Stimulated activated CD4-positive, alpha-beta T cell treated with anti-CD3 and anti-CD28 coated beads, Interleukin-2, amount 100 ng/mL, for 24 hours (primary cell): ENCODE measurements at regions not wholly inside any gene's neighbourhood (a gene's known extent, or its start where the extent isn't known, plus 50 kb on each side); places are given as distances from the start of the nearest gene placed in this dataset.
"Not testable (repeated sequence)": the region's sequence is repeated elsewhere in the genome, so short reads cannot be mapped to it uniquely, and the experiment has no call there.

Source experiments
- DNase-seq, 2 donors: peaks; one replicate each; pipeline ENCODE4 v3.0.0-alpha.2; 2020

GRCh38 chr14:71541973-71542690 lies 390.1 kb upstream of the RGS6 start:
- DNase-seq, result no peak

GRCh38 chr14:71549421-71550050 lies 382.7 kb upstream of the RGS6 start:
- DNase-seq, result no peak

- no peak for DNase-seq
Measured at GRCh38 chr14:71550367-71550766, 381.9 kb upstream of the RGS6 start.

- no peak for DNase-seq
Measured at GRCh38 chr14:71551291-71551950, 380.8 kb upstream of the RGS6 start.

- no peak for DNase-seq
Measured at GRCh38 chr14:71552809-71553208, 379.4 kb upstream of the RGS6 start.

- no peak for DNase-seq
Measured at GRCh38 chr14:71553779-71554178, 378.4 kb upstream of the RGS6 start.

- DNase-seq, result no peak
Measured at GRCh38 chr14:71554323-71554722, 377.9 kb upstream of the RGS6 start.

- DNase-seq, result peak in 1 of 2 donors; percentile 24
Measured at GRCh38 chr14:71554959-71555612, 377.1 kb upstream of the RGS6 start.

GRCh38 chr14:71555654-71556559 lies 376.3 kb upstream of the RGS6 start:
- peak; percentile 59 to 75 for DNase-seq

- DNase-seq, result no peak
Measured at GRCh38 chr14:71556730-71557129, 375.5 kb upstream of the RGS6 start.

GRCh38 chr14:71557351-71557750 lies 374.9 kb upstream of the RGS6 start:
- DNase-seq, result no peak

GRCh38 chr14:71558943-71559342 lies 373.3 kb upstream of the RGS6 start:
- DNase-seq, result not testable (repeated sequence)

GRCh38 chr14:71560751-71561150 lies 371.5 kb upstream of the RGS6 start:
- DNase-seq, result no peak

GRCh38 chr14:71563492-71564153 lies 368.6 kb upstream of the RGS6 start:
- no peak for DNase-seq

- DNase-seq, result no peak
Measured at GRCh38 chr14:71566276-71566675, 366.0 kb upstream of the RGS6 start.

- DNase-seq, result not testable (repeated sequence)
Measured at GRCh38 chr14:71567499-71568133, 364.6 kb upstream of the RGS6 start.

GRCh38 chr14:71574976-71575375 lies 357.3 kb upstream of the RGS6 start:
- DNase-seq, result no peak

- no peak for DNase-seq
Measured at GRCh38 chr14:71576472-71576871, 355.8 kb upstream of the RGS6 start.

- no peak for DNase-seq
Measured at GRCh38 chr14:71579331-71579730, 352.9 kb upstream of the RGS6 start.

- no peak for DNase-seq
Measured at GRCh38 chr14:71582705-71583104, 349.5 kb upstream of the RGS6 start.

GRCh38 chr14:71583194-71583593 lies 349.0 kb upstream of the RGS6 start:
- DNase-seq, result no peak
